SK-N-SH (cell line): ENCODE measurements at regions not wholly inside any gene's neighbourhood (a gene's known extent, or its start where the extent isn't known, plus 50 kb on each side); places are given as distances from the start of the nearest gene placed in this dataset.

Experiments
- CTCF ChIA-PET: fragments of 300-600, 350-600 bp; formaldehyde crosslinking; extraction: SDS; loops from one replicate; lab custom pipeline; 2021; lab: Yijun Ruan, JAX
- POLR2A ChIA-PET: fragments of 350-600 bp; sonication (Branson Sonifier 250); formaldehyde crosslinking; extraction: SDS; loops from one replicate; lab custom pipeline; 2020; ENCODE audit warnings: antibody characterized with exemption, inconsistent platforms; lab: Yijun Ruan, JAX
- DNase-seq: peaks from one replicate; pipeline ENCODE4 v3.0.0; 2012
- H2AFZ ChIP-seq: fragments of 200-600 bp; sonication (generic); 2 replicates; pipeline ENCODE4 v1.8.1; 2016; ENCODE audit warnings: antibody characterized with exemption, mild to moderate bottlenecking, low read depth
- H3F3A ChIP-seq: fragments of 200-600 bp; sonication (generic); replicated peaks from 2 replicates; pipeline ENCODE3; 2016; ENCODE audit warnings: antibody characterized with exemption, mild to moderate bottlenecking; ENCODE audit not compliant: insufficient read depth
- H3K27ac ChIP-seq, 2 experiments: fragments of 200-500 bp in 1 of 2; fragments of 200-600 bp in 1 of 2; sonication (Bioruptor generic) in 1 of 2; sonication (generic), shearing (Covaris generic) in 1 of 2; 2 replicates each; pipeline versions ENCODE4 v1.5.1 to v1.6.1; 2014 to 2016; ENCODE audit warnings: low read depth in 2 of 2, inconsistent platforms in 1 of 2, low read length in 1 of 2, mild to moderate bottlenecking in 1 of 2, mixed read lengths in 1 of 2
- H3K27me3 ChIP-seq: fragments of 200-600 bp; sonication (generic), shearing (Covaris generic); 2 replicates; pipeline ENCODE4 v1.6.1; 2016; ENCODE audit warnings: mixed run types; ENCODE audit not compliant: insufficient read depth
- H3K36me3 ChIP-seq, 2 experiments: fragments of 200-500 bp in 1 of 2; fragments of 200-600 bp in 1 of 2; sonication (Bioruptor generic) in 1 of 2; sonication (generic) in 1 of 2; replicated peaks in 1 of 2; 2 replicates each; pipeline versions ENCODE3 to v1.5.1; 2014 to 2016; ENCODE audit warnings: low read length in 1 of 2, mild to moderate bottlenecking in 1 of 2; ENCODE audit not compliant: insufficient read depth in 2 of 2, control insufficient read depth in 1 of 2
- H3K4me1 ChIP-seq, 2 experiments: fragments of 200-500 bp in 1 of 2; fragments of 200-600 bp in 1 of 2; sonication (Bioruptor generic) in 1 of 2; sonication (generic), shearing (Covaris generic) in 1 of 2; 2 replicates each; pipeline versions ENCODE4 v1.5.1 to v1.6.1; 2014 to 2016; ENCODE audit warnings: low read depth in 1 of 2, low read length in 1 of 2, mixed run types in 1 of 2; ENCODE audit not compliant: insufficient read depth in 2 of 2, control insufficient read depth in 1 of 2
- H3K4me2 ChIP-seq: fragments of 200-600 bp; sonication (generic), shearing (Covaris generic); 2 replicates; pipeline ENCODE4 v1.6.1; 2017; ENCODE audit warnings: mixed run types
- H3K4me3 ChIP-seq, 2 experiments: fragments of 200-500 bp in 1 of 2; fragments of 200-600 bp in 1 of 2; sonication (Bioruptor generic) in 1 of 2; sonication (generic), shearing (Covaris generic) in 1 of 2; 2 replicates each; pipeline versions ENCODE4 v1.5.1 to v1.8.1; 2014 to 2016; ENCODE audit warnings: low read depth in 2 of 2, inconsistent platforms in 1 of 2, low read length in 1 of 2, mild to moderate bottlenecking in 1 of 2, mixed read lengths in 1 of 2, moderate library complexity in 1 of 2
- H3K79me2 ChIP-seq: fragments of 200-600 bp; sonication (generic); 2 replicates; pipeline ENCODE4 v1.8.1; 2017; ENCODE audit warnings: mild to moderate bottlenecking; ENCODE audit not compliant: insufficient read depth
- H3K9ac ChIP-seq: fragments of 200-600 bp; sonication (generic); 2 replicates; pipeline ENCODE4 v1.6.1; 2017; ENCODE audit warnings: mixed run types
- H3K9me2 ChIP-seq: fragments of 200-600 bp; sonication (generic); 2 replicates; pipeline ENCODE4 v1.6.1; 2017; ENCODE audit warnings: mixed run types
- H3K9me3 ChIP-seq: fragments of 200-600 bp; sonication (generic); 2 replicates; pipeline ENCODE4 v1.6.1; 2017; ENCODE audit warnings: mixed run types, mild to moderate bottlenecking, moderate library complexity
- H4K20me1 ChIP-seq: fragments of 200-600 bp; sonication (generic); 2 replicates; pipeline ENCODE4 v1.6.1; 2017; ENCODE audit warnings: mild to moderate bottlenecking, mixed run types; ENCODE audit not compliant: insufficient read depth
- EZH2phosphoT487 ChIP-seq: fragments of 200-600 bp; sonication (generic); IDR thresholded peaks from 2 replicates; pipeline ENCODE4 v1.6.1; 2017; ENCODE audit warnings: low read depth, mixed run types, mild to moderate bottlenecking, antibody characterized with exemption, moderate library complexity, borderline replicate concordance
- FOXJ3 ChIP-seq: sonication (generic); formaldehyde crosslinking; IDR thresholded peaks from 2 replicates; pipeline ENCODE4 v1.5.1; 2020; ENCODE audit warnings: mild to moderate bottlenecking, missing genetic modification reagents
- FOXM1 ChIP-seq: IDR thresholded peaks from 2 replicates; pipeline ENCODE4 v1.4.0; 2012; ENCODE audit warnings: low read depth, mild to moderate bottlenecking
- GABPA ChIP-seq: IDR thresholded peaks from 2 replicates; pipeline ENCODE4 v1.4.0; 2012; ENCODE audit warnings: low read depth, mild to moderate bottlenecking
- GATA2 ChIP-seq: sonication (generic); formaldehyde crosslinking; IDR thresholded peaks from 2 replicates; pipeline ENCODE4 v1.5.0; 2020; ENCODE audit warnings: mild to moderate bottlenecking, missing genetic modification reagents
- MEF2A ChIP-seq: IDR thresholded peaks from 2 replicates; pipeline ENCODE4 v1.4.0; 2012; ENCODE audit warnings: low read depth, borderline replicate concordance
- MXI1 ChIP-seq: IDR thresholded peaks from 2 replicates; pipeline ENCODE4 v1.6.1; 2012; ENCODE audit warnings: mild to moderate bottlenecking, low read depth, low read length, improper control_type of control experiment
- NFIC ChIP-seq: IDR thresholded peaks from 2 replicates; pipeline ENCODE4 v1.4.0; 2012; ENCODE audit warnings: borderline replicate concordance
- PBX3 ChIP-seq: IDR thresholded peaks from 2 replicates; pipeline ENCODE4; 2012
- POLR2AphosphoS5 ChIP-seq: IDR thresholded peaks from 2 replicates; pipeline ENCODE4 v1.6.1; 2012; ENCODE audit warnings: low read depth, low read length
- RXRA ChIP-seq: IDR thresholded peaks from 2 replicates; pipeline ENCODE4 v1.4.0; 2012; ENCODE audit warnings: low read depth, mild to moderate bottlenecking, borderline replicate concordance
- TCF12 ChIP-seq: IDR thresholded peaks from 2 replicates; pipeline ENCODE4 v1.4.0; 2012
- USF1 ChIP-seq: IDR thresholded peaks from 2 replicates; pipeline ENCODE4 v1.4.0; 2012; ENCODE audit warnings: low read depth, borderline replicate concordance
- ZBTB33 ChIP-seq: IDR thresholded peaks from 2 replicates; pipeline ENCODE4 v1.4.0; 2012; ENCODE audit warnings: low read depth, borderline replicate concordance
- WGBS: methylation state at CpG from one replicate; pipeline ENCODE4 v1.1.6; 2017; ENCODE audit warnings: low lambda C conversion rate; 5-methylcytosine and 5-hydroxymethylcytosine counted together
- TF ChIP-seq, protein P1 (sequence below): fragments of 200-600 bp; sonication (generic); IDR thresholded peaks from 2 replicates; pipeline ENCODE4 v1.6.1; 2017; ENCODE audit warnings: antibody characterized with exemption, mild to moderate bottlenecking, moderate library complexity
- TF ChIP-seq, protein P2 (sequence below): IDR thresholded peaks from 2 replicates; pipeline ENCODE4 v1.4.0; 2012; ENCODE audit warnings: low read depth

- TF ChIP-seq, protein P1, sequence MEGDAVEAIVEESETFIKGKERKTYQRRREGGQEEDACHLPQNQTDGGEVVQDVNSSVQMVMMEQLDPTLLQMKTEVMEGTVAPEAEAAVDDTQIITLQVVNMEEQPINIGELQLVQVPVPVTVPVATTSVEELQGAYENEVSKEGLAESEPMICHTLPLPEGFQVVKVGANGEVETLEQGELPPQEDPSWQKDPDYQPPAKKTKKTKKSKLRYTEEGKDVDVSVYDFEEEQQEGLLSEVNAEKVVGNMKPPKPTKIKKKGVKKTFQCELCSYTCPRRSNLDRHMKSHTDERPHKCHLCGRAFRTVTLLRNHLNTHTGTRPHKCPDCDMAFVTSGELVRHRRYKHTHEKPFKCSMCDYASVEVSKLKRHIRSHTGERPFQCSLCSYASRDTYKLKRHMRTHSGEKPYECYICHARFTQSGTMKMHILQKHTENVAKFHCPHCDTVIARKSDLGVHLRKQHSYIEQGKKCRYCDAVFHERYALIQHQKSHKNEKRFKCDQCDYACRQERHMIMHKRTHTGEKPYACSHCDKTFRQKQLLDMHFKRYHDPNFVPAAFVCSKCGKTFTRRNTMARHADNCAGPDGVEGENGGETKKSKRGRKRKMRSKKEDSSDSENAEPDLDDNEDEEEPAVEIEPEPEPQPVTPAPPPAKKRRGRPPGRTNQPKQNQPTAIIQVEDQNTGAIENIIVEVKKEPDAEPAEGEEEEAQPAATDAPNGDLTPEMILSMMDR, result no peak
- no peak for TF ChIP-seq GATA2
- TF ChIP-seq RXRA, result no peak
- TF ChIP-seq MXI1, result no peak
- no peak for TF ChIP-seq NFIC
- TF ChIP-seq GABPA, result no peak
- TF ChIP-seq ZBTB33, result no peak
- no peak for TF ChIP-seq TCF12
Measured at GRCh38 chr3:15978801-15979200, 181.0 kb upstream of the ANKRD28 start (continued).

GRCh38 chr3:15979495-15979894, 181.7 kb upstream of the ANKRD28 start:
- no peak for DNase-seq

More at GRCh38 chr3:15979495-15979894, 181.7 kb upstream of the ANKRD28 start:
- ChIA-PET POLR2A (interaction anchor here (0.5 kb wide), 1 partner anchor 671 kb away, joined by 6 read pairs; no protein-coding TSS in a partner anchor), CTCF (interaction anchor here (2.1 kb wide), 1 partner anchor 26 kb away, joined by 5 read pairs; no protein-coding TSS in a partner anchor)
- Histone ChIP-seq H3K9me2 (no peaks in the 10 kb centered on the region), H3K4me1 (peaks cover 12 to 22% of the 10 kb centered on the region in 2 experiments), H3K4me2 (no peak overlapping the region), H3K27ac (no peak overlapping the region), H3K9me3 (0 out of 2 replicates have a peak, but pooled peaks cover 4% of the 10 kb centered on the region), H3K9ac (no peak overlapping the region), H3F3A (peaks cover 31% of the 10 kb centered on the region), H2AFZ (no peak overlapping the region), H4K20me1 (no peaks in the 10 kb centered on the region), H3K4me3 (no peak overlapping the region)
- WGBS, result 94% methylated on average over 1 of the region's 2 CpGs
- TF ChIP-seq GABPA (no peak), USF1 (no peak), EZH2phosphoT487 (no peak), FOXM1 (no peak), MEF2A (no peak), POLR2AphosphoS5 (no peak), ZBTB33 (no peak), PBX3 (no peak), NFIC (no peak), GATA2 (no peak), FOXJ3 (no peak)
- TF ChIP-seq, protein P2, sequence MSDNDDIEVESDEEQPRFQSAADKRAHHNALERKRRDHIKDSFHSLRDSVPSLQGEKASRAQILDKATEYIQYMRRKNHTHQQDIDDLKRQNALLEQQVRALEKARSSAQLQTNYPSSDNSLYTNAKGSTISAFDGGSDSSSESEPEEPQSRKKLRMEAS, result no peak
- TF ChIP-seq, all 33 proteins: peak for 0
- Histone ChIP-seq H3K79me2 (no peaks in the 10 kb centered on the region), H3K27me3 (no peaks in the 10 kb centered on the region), H3K36me3 (no peaks in the 10 kb centered on the region)
